Ovary (tissue), 7 donors: ENCODE measurements at regions not wholly inside any gene's neighbourhood (a gene's known extent, or its start where the extent isn't known, plus 50 kb on each side); places are given as distances from the start of the nearest gene placed in this dataset.

ENCODE experiments used
- DNase-seq, 5 donors: peaks; one replicate each; pipeline ENCODE4 v3.0.0-alpha.2; 2019 to 2020
- H3K27ac ChIP-seq, 2 donors: fragments of 200-600 bp; one replicate each; pipeline versions ENCODE4 v1.5.1 to v1.8.0; 2019 to 2022
- H3K27me3 ChIP-seq: fragments of 200-600 bp; one replicate; pipeline ENCODE4 v1.8.0; 2022
- H3K36me3 ChIP-seq: fragments of 200-600 bp; sonication (generic); one replicate; pipeline ENCODE4 v1.5.1; 2019
- H3K4me1 ChIP-seq: one replicate; pipeline ENCODE4 v1.8.1; 2013; ENCODE audit warnings: mild to moderate bottlenecking, moderate library complexity; ENCODE audit not compliant: insufficient read depth
- H3K4me3 ChIP-seq: fragments of 200-600 bp; sonication (generic); one replicate; pipeline ENCODE4 v1.5.1; 2017
- H3K9me3 ChIP-seq, 2 donors: fragments of 200-600 bp in 1 of 2; sonication (generic) in 1 of 2; one replicate each; pipeline versions ENCODE4 v1.5.1 to v1.8.1; 2013 to 2019; ENCODE audit warnings: mild to moderate bottlenecking in 1 of 2, moderate library complexity in 1 of 2
- CTCF ChIP-seq, 3 donors: fragments of 450-650 bp in 2 of 3; fragments of 200-600 bp in 1 of 3; IDR thresholded peaks; one replicate each; pipeline versions ENCODE4 v1.5.1 to v1.8.0; 2016 to 2022; ENCODE audit warnings: antibody characterized with exemption in 3 of 3, mild to moderate bottlenecking in 1 of 3
- EP300 ChIP-seq: sonication (generic); formaldehyde crosslinking; IDR thresholded peaks from one replicate; pipeline ENCODE4 v1.6.1; 2017; ENCODE audit warnings: antibody characterized with exemption
- POLR2A ChIP-seq: fragments of 450-650 bp; IDR thresholded peaks from one replicate; pipeline ENCODE4 v1.6.1; 2017; ENCODE audit warnings: antibody characterized with exemption, mild to moderate bottlenecking, moderate library complexity
- WGBS, 3 donors: extraction: QIAGEN DNeasy Blood & Tissue Kit in 1 of 3; methylation state at CpG; one replicate each; pipeline versions ENCODE4 v1.1.5 to v1.1.7; 2013 to 2017; 5-methylcytosine and 5-hydroxymethylcytosine counted together
- intact Hi-C, 4 donors: fragments of 100-400 bp; cut with DNase I; formaldehyde crosslinking; loops; one replicate each; pipeline versions ENCODE4 v1.11.0 to v1.15.1; 2022 to 2023
- donor health status: DM: no; HTN: no; CAD: no; lungs with moderate emphysema.
- donor health status: DM: no; HTN: no; CAD: no.
- donor health status: Bipolar disorder and iron deficiency.
- donor health status: DM: no; HTN: no; CAD: no.
- donor health status: DM: yes; HTN: yes; CAD: no.

GRCh38 chr2:239514754-239515530, 114.1 kb upstream of the HDAC4 start:
- 48 to 73% (median 63%) methylated on average over 24 of the region's 24 CpGs for WGBS, 3 donors
- no peak for DNase-seq
- TF ChIP-seq EP300 (no peak), POLR2A (no peak), CTCF (IDR thresholded peaks at IDR 0.05) (no peak)
- no peak overlapping the region for H3K27ac ChIP-seq
- H3K9me3 ChIP-seq = no peaks in the 10 kb centered on the region
- intact Hi-C loops = no loop called here
- H3K4me3 ChIP-seq = no peak overlapping the region
- no peaks in the 10 kb centered on the region for H3K36me3 ChIP-seq
- H3K4me1 ChIP-seq = no peaks in the 10 kb centered on the region
- no peaks in the 10 kb centered on the region for H3K27me3 ChIP-seq

GRCh38 chr2:239512054-239512453, 111.2 kb upstream of the HDAC4 start:
- intact Hi-C loops = no loop called here
- 79 to 89% (median 82%) methylated on average over 9 of the region's 9 CpGs for WGBS, 3 donors
- no peak for TF ChIP-seq POLR2A
- TF ChIP-seq EP300 = no peak

GRCh38 chr2:239509373-239510143, 108.7 kb upstream of the HDAC4 start:
- H3K9me3 ChIP-seq = no peaks in the 10 kb centered on the region
- H3K4me3 ChIP-seq = no peak overlapping the region
- H3K36me3 ChIP-seq = no peaks in the 10 kb centered on the region
- intact Hi-C loops = loop anchor here in 2 of 4 donors (5.0 to 10.0 kb wide), 2 partner anchors 615 to 1462 kb away; no protein-coding TSS in a partner anchor
- TF ChIP-seq EP300 = no peak
- no peak for TF ChIP-seq CTCF (IDR thresholded peaks at IDR 0.05)
- no peak for TF ChIP-seq POLR2A
- no peak overlapping the region for H3K27ac ChIP-seq
- no peaks in the 10 kb centered on the region for H3K4me1 ChIP-seq
- no peak for DNase-seq
- WGBS, 3 donors = 65 to 70% (median 69%) methylated on average over 19 of the region's 19 CpGs
- no peaks in the 10 kb centered on the region for H3K27me3 ChIP-seq

More at GRCh38 chr2:239512054-239512453, 111.2 kb upstream of the HDAC4 start:
- no peaks in the 10 kb centered on the region for H3K4me1 ChIP-seq
- no peak overlapping the region for H3K4me3 ChIP-seq
- H3K36me3 ChIP-seq = no peaks in the 10 kb centered on the region
- H3K27me3 ChIP-seq = no peaks in the 10 kb centered on the region
- DNase-seq = no peak
- H3K27ac ChIP-seq = no peak overlapping the region
- no peaks in the 10 kb centered on the region for H3K9me3 ChIP-seq

- intact Hi-C loops = loop anchor here in 2 of 4 donors (5.0 to 10.0 kb wide), 2 partner anchors 617 to 1461 kb away; no protein-coding TSS in a partner anchor
- H3K36me3 ChIP-seq = no peaks in the 10 kb centered on the region
- H3K27ac ChIP-seq = no peak overlapping the region
- H3K27me3 ChIP-seq = no peaks in the 10 kb centered on the region
- H3K9me3 ChIP-seq = no peaks in the 10 kb centered on the region
- H3K4me3 ChIP-seq = no peak overlapping the region
- no peaks in the 10 kb centered on the region for H3K4me1 ChIP-seq
- 78 to 88% (median 83%) methylated on average over 6 of the region's 6 CpGs for WGBS, 3 donors
- no peak for DNase-seq
- TF ChIP-seq EP300 (no peak), CTCF (IDR thresholded peaks at IDR 0.05) (no peak)
These were observed 107.4 kb upstream of the HDAC4 start for GRCh38 chr2:239508261-239508660.
